GM10266 (cell line): ENCODE measurements at regions not wholly inside any gene's neighbourhood (a gene's known extent, or its start where the extent isn't known, plus 50 kb on each side); places are given as distances from the start of the nearest gene placed in this dataset.

Experiments used
- DNase-seq: peaks from one replicate; pipeline ENCODE4 v3.0.0; 2012; ENCODE audit errors: extremely low spot score
- TF ChIP-seq, protein P1 (sequence below): IDR thresholded peaks from 2 replicates; pipeline ENCODE4 v1.5.1; 2012; ENCODE audit warnings: mild to moderate bottlenecking, low read depth; ENCODE audit not compliant: control insufficient read depth, insufficient read depth; ENCODE audit errors: missing control alignments

DNA sequence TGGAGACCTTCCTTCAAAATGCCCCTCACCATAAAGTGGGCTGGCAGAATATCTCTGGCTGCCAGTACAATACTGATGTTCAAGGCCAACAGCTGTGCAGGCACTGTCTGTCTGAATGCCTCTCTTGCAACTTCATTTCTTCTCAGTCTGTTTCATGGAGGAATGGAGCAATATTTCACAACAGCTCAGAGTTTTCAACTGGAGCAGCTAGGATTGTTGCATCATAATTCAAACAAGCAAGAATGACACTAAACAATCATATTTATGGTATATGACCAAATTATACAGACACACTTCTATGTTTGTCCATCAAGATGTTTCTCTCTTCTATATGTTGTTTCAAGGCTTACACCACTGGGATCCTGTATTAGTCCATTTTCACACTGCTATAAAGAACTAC lies 444.2 kb downstream of the LRATD1 start:
- DNase-seq = no peak
- TF ChIP-seq, protein P1, sequence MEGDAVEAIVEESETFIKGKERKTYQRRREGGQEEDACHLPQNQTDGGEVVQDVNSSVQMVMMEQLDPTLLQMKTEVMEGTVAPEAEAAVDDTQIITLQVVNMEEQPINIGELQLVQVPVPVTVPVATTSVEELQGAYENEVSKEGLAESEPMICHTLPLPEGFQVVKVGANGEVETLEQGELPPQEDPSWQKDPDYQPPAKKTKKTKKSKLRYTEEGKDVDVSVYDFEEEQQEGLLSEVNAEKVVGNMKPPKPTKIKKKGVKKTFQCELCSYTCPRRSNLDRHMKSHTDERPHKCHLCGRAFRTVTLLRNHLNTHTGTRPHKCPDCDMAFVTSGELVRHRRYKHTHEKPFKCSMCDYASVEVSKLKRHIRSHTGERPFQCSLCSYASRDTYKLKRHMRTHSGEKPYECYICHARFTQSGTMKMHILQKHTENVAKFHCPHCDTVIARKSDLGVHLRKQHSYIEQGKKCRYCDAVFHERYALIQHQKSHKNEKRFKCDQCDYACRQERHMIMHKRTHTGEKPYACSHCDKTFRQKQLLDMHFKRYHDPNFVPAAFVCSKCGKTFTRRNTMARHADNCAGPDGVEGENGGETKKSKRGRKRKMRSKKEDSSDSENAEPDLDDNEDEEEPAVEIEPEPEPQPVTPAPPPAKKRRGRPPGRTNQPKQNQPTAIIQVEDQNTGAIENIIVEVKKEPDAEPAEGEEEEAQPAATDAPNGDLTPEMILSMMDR = no peak

DNA sequence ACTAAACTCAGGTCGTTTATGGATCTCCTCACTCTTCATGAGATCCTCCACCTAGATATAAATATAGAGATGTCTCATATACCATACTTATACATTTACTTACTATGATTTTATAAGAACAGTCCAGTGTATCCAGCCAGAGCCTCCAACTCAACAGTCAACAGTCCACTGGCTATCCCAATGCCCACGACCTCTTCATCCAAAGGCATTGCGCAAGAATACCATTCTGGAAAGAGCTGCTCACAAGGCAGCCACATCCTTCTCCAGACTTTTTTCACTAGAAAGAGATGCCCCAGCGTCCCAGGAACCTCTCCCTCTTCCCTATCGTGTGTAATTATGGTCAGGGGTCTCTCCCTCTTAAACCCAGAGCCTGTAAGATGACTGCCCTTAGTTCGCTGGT lies 448.8 kb downstream of the LRATD1 start:
- TF ChIP-seq, protein P1 = no peak
- DNase-seq = no peak

DNA sequence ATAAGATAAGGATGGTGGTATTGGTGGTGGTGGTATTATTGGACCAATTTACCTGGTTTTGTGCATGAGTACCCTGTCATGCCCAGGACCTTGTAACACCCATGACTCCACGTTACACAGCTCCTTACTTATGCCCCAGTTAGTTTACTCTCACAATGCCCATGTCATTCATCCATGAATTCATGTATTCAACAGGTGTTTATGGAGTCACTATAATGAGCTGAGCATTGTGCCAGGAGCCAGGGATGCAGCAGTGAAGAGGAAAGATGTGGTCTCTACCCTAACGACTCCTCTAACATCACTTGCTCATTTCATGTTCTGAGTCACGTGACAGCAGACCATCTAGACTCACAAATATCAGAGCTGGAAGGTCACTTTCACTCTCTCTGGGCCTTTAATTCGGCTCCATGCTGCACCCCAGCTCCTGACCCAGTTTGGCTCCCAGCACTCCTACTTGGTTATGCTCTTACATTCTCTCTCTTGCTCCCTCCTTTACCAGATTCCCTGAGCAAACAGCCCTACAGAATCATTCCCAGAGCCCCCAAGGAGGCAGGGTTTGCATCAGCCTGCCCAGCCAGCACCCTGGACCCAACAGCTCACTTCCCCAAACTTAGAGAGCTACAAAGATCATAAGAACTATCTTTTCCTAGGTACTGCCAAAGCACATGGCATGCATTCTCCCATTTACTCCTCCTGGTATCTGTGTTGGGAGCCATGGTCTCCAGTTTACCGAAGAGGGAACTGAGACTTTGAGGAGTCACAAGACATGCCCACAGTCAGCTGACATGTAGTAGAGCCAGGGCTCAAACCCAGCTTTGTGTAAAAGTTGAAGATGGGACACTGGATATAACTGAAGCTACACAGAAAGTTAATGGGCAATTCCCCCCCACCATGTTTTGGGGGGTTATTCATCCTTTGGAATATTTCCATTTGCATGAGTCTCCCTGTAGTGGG lies 449.9 kb downstream of the LRATD1 start:
- TF ChIP-seq, protein P1 = no peak
- DNase-seq = no peak

DNA sequence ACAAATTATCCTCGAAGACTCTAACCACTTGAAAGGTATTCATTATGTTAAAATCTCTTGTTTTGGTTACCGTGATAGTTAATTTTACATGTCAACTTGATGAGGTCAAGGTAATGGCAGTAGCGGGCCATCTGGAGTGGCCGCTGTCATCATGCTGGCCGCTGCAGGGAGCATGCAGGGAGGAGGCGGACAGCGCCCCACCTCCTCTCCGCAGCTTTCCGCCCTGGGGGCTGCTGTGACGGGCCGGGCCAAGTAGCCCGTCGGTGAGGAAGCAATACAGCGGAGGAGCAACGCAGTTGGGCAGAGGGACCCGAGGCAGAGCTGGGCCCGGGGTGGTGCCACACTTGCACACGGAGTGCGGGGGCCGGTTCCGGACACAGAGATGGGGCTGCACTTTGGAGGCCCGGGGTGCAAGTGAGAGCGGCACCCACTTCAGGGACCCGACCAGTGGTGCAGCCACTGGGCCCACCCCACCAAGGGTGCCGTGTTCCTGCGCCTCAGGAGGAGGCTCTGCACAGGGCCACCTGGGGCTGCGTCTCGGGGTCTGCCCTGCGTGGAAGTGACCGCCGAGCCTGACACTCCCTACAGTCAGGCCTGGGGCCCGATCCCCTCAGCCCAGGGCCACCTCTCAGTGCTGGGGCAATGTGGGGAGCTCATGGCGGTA lies 452.4 kb downstream of the LRATD1 start:
- TF ChIP-seq, protein P1 = no peak
- no peak for DNase-seq

DNA sequence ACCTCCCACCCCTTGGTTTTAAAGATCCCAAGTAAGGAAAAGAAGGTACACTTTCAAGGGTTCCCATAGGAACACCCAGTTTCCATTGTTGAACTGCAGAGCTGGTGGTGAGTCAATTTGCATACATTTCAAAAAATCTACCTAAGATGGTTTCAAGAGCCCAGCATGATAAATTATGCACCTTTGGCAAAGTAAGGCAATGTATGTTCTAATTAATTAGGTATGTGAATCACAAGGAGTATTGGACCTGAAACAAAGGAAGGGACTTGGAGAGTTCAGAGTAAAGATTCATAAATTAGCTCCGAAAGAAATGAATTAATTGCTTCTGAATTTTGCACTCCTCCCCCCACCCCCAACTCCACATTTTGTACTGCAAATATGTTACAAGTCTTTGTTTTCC lies 459.7 kb downstream of the LRATD1 start:
- no peak for DNase-seq
- TF ChIP-seq, protein P1 = no peak

DNA sequence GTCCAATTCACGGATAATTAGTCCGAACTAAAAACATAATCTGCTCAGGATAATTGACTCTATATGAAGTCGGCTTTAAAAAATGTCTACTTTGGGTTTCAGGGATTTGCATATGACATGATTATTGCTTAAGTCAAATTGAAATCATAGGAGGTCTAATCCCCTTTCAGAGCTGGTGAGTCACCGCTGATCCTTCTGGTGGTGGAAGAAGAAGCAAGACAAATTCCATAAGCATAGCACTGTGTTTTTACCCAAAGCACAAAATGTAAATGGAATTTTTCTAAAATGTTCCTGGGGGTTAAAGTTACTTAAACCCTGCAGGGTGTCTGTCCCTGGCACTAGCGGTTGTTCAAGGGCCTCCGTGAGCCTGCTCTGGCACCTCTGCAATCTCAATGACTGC lies 460.2 kb downstream of the LRATD1 start:
- no peak for DNase-seq

More for the DNA sequence above, 460.2 kb downstream of the LRATD1 start:
- TF ChIP-seq, protein P1 = no peak
